K562 (cell line): ENCODE measurements at regions not wholly inside any gene's neighbourhood (a gene's known extent, or its start where the extent isn't known, plus 50 kb on each side); places are given as distances from the start of the nearest gene placed in this dataset.

Source experiments
- EP300 ChIP-seq: IDR thresholded peaks from 2 replicates; pipeline ENCODE4 v1.6.1; 2012; ENCODE audit warnings: low read length, improper control_type of control experiment
- FOSL1 ChIP-seq: fragments of 200-800 bp; sonication (Bioruptor generic); conservative IDR thresholded peaks from 2 replicates; pipeline ENCODE4 v1.6.1; 2016; ENCODE audit warnings: missing genetic modification characterization, missing compliant biosample characterization
- FOXK2 ChIP-seq, 2 experiments: fragments of 450-650 bp; IDR thresholded peaks in 1 of 2; conservative IDR thresholded peaks in 1 of 2; 2 replicates each; pipeline ENCODE4 v1.6.1; 2016; ENCODE audit warnings: low read depth in 2 of 2, mild to moderate bottlenecking in 1 of 2
- FOXM1 ChIP-seq, 2 experiments: fragments of 450-650 bp in 1 of 2; sonication (generic) in 1 of 2; formaldehyde crosslinking in 1 of 2; IDR thresholded peaks; 2 replicates each; pipeline versions ENCODE4 v1.6.1 to v1.9.0; 2017 to 2022; ENCODE audit warnings: low read depth in 2 of 2, mild to moderate bottlenecking in 2 of 2, missing genetic modification reagents in 1 of 2, moderate library complexity in 1 of 2
- MAFG ChIP-seq: fragments of 450-650 bp; conservative IDR thresholded peaks from 2 replicates; pipeline ENCODE4 v1.6.1; 2016; ENCODE audit warnings: missing genetic modification characterization, missing compliant biosample characterization
- PKNOX1 ChIP-seq: fragments of 450-650 bp; IDR thresholded peaks from 2 replicates; pipeline ENCODE4 v1.6.1; 2016
- TAL1 ChIP-seq: fragments of 450-650 bp; IDR thresholded peaks from 2 replicates; pipeline ENCODE4 v1.6.1; 2016; ENCODE audit warnings: mild to moderate bottlenecking
- TOE1 ChIP-seq, 2 experiments: fragments of 450-650 bp in 1 of 2; sonication (generic) in 1 of 2; formaldehyde crosslinking in 1 of 2; IDR thresholded peaks; 2 replicates each; pipeline versions ENCODE4 v1.7.1 to v1.8.0; 2016 to 2022; ENCODE audit warnings: borderline replicate concordance in 2 of 2, mild to moderate bottlenecking in 2 of 2, antibody characterized with exemption in 1 of 2, inconsistent platforms in 1 of 2, low read depth in 1 of 2, missing genetic modification reagents in 1 of 2, moderate library complexity in 1 of 2
- ZNF121 ChIP-seq: sonication (generic); formaldehyde crosslinking; conservative IDR thresholded peaks from 2 replicates; pipeline ENCODE4 v1.8.0; 2022; ENCODE audit warnings: missing genetic modification reagents
- ZNF274 ChIP-seq: IDR thresholded peaks from 2 replicates; pipeline ENCODE4 v1.6.1; 2011; ENCODE audit warnings: low read depth, mild to moderate bottlenecking, low read length, moderate library complexity, borderline replicate concordance
- ZNF280A ChIP-seq: fragments of 450-650 bp; IDR thresholded peaks from 2 replicates; pipeline ENCODE4 v1.6.1; 2018; ENCODE audit warnings: mild to moderate bottlenecking, low read depth; ENCODE audit not compliant: partially characterized antibody
- ZNF717 ChIP-seq: fragments of 250-450 bp; sonication (Bioruptor Pico); IDR thresholded peaks from 2 replicates; pipeline ENCODE4 v1.5.0; 2021
- TF ChIP-seq, protein P1 (sequence below): fragments of 200-400 bp; formaldehyde crosslinking; IDR thresholded peaks from 2 replicates; pipeline ENCODE4 v1.6.1; 2017; ENCODE audit warnings: mild to moderate bottlenecking, low read depth, low read length, moderate library complexity

GRCh38 chr3:190709351-190709773 is 153.1 kb downstream of the GMNC start:
- TF ChIP-seq PKNOX1 (no peak), ZNF717 (CRISPR knock-in tag) (no peak), TOE1 (IDR thresholded peaks at IDR 0.05; ENCODE audit: borderline replicate concordance) (no peak), TOE1 (CRISPR knock-in tag; IDR thresholded peaks at IDR 0.05; ENCODE audit: borderline replicate concordance, low read depth) (no peak), ZNF121 (CRISPR knock-in tag) (no peak), FOXM1 (IDR thresholded peaks at IDR 0.05; ENCODE audit: low read depth) (no peak), FOXM1 (CRISPR knock-in tag; IDR thresholded peaks at IDR 0.05; ENCODE audit: low read depth) (no peak), ZNF280A (no peak), EP300 (no peak), ZNF274 (no peak), FOXK2 (conservative IDR thresholded peaks at IDR 0.05 in 1 of 2, IDR thresholded peaks at IDR 0.05 in 1 of 2; ENCODE audit: low read depth in 2 of 2) (no peak), MAFG (tag) (no peak), TAL1 (no peak), FOSL1 (no peak)
- TF ChIP-seq, protein P1, sequence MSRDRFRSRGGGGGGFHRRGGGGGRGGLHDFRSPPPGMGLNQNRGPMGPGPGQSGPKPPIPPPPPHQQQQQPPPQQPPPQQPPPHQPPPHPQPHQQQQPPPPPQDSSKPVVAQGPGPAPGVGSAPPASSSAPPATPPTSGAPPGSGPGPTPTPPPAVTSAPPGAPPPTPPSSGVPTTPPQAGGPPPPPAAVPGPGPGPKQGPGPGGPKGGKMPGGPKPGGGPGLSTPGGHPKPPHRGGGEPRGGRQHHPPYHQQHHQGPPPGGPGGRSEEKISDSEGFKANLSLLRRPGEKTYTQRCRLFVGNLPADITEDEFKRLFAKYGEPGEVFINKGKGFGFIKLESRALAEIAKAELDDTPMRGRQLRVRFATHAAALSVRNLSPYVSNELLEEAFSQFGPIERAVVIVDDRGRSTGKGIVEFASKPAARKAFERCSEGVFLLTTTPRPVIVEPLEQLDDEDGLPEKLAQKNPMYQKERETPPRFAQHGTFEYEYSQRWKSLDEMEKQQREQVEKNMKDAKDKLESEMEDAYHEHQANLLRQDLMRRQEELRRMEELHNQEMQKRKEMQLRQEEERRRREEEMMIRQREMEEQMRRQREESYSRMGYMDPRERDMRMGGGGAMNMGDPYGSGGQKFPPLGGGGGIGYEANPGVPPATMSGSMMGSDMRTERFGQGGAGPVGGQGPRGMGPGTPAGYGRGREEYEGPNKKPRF: no peak
